ENCODE measurements at regions not wholly inside any gene's neighbourhood (a gene's known extent, or its start where the extent isn't known, plus 50 kb on each side); places are given as distances from the start of the nearest gene placed in this dataset.
A peak's percentile ranks its signal among the peaks of the same experiment; 100 is the strongest.

DNA sequence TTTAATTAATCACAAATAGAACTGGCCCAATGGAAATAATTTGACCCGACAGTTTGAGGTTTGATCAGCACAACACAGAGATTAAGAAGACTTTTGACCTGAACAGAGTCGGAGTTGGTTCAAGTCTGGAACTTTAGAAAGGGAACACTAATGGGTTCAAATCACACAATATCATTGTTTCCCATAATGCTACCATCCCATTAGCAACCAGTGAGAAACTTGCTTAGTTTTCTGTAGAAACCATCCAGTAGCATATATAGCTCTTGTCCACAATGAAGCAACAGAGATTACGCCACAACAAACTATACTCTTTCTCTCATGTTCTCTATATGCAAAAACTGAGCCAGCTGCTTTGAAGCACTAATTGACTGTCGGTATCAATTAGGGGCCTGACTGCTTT lies 376.9 kb upstream of the SPRY2 start:
- H3K36me3 ChIP-seq (replicated peaks in 1 of 2; ENCODE audit: control insufficient read depth in 2 of 2, insufficient read depth in 2 of 2, low read length in 2 of 2): no peaks in the 10 kb centered on the region
- H3K9ac ChIP-seq (ENCODE audit: low read depth, low read length, poor library complexity): no peak overlapping the region
- H4K91ac ChIP-seq (ENCODE audit: low read depth, low read length, poor library complexity): no peak overlapping the region
- no peak overlapping the region for H3K4me3 ChIP-seq (ENCODE audit: low read length in 2 of 2)
- no peak overlapping the region for H3K4me2 ChIP-seq (ENCODE audit: insufficient read depth, low read length, poor library complexity, severe bottlenecking)
- no peak overlapping the region for H3K4ac ChIP-seq (ENCODE audit: low read length)
- H3K14ac ChIP-seq (ENCODE audit: low read length): no peak overlapping the region
- WGBS, 2 donors (ENCODE audit: extremely low coverage in 2 of 2, insufficient read length in 2 of 2, insufficient replicate concordance in 1 of 2): no CpG with 5 or more reads among the region's 4 CpGs
- no peak for DNase-seq (ENCODE audit: low spot score)
- no peak overlapping the region for H3K23ac ChIP-seq (ENCODE audit: low read depth, low read length, poor library complexity)
- no peak overlapping the region for H2AFZ ChIP-seq (ENCODE audit: low read length)
- H2BK15ac ChIP-seq (ENCODE audit: low read length): no peak overlapping the region
- H3K27ac ChIP-seq (replicated peaks; ENCODE audit: low read length): no peak overlapping the region
- no peak overlapping the region for H2AK5ac ChIP-seq (ENCODE audit: low read depth, low read length)
- H2BK5ac ChIP-seq (ENCODE audit: low read length): no peak overlapping the region
- H3K9me3 ChIP-seq (replicated peaks in 1 of 2; ENCODE audit: control insufficient read depth in 2 of 2, insufficient read depth in 1 of 2, low read depth in 1 of 2, low read length in 2 of 2): peaks cover 0 to 14% of the 10 kb centered on the region in 2 donors
- H4K8ac ChIP-seq (ENCODE audit: low read depth, low read length): no peak overlapping the region
- no peak overlapping the region for H2BK12ac ChIP-seq (ENCODE audit: low read length)
- H2BK120ac ChIP-seq (ENCODE audit: low read depth, low read length): no peak overlapping the region
- no peaks in the 10 kb centered on the region for H3K27me3 ChIP-seq (ENCODE audit: control insufficient read depth in 3 of 3, insufficient read depth in 3 of 3, low read depth in 1 of 3, low read length in 3 of 3)
- H3K79me1 ChIP-seq (ENCODE audit: low read depth, low read length): no peaks in the 10 kb centered on the region
- no peak overlapping the region for H3K18ac ChIP-seq (ENCODE audit: low read length)
- H3K4me1 ChIP-seq (ENCODE audit: control insufficient read depth in 2 of 2, insufficient read depth in 1 of 2, low read depth in 1 of 2, low read length in 2 of 2): peaks cover 5 to 12% of the 10 kb centered on the region in 2 donors

DNA sequence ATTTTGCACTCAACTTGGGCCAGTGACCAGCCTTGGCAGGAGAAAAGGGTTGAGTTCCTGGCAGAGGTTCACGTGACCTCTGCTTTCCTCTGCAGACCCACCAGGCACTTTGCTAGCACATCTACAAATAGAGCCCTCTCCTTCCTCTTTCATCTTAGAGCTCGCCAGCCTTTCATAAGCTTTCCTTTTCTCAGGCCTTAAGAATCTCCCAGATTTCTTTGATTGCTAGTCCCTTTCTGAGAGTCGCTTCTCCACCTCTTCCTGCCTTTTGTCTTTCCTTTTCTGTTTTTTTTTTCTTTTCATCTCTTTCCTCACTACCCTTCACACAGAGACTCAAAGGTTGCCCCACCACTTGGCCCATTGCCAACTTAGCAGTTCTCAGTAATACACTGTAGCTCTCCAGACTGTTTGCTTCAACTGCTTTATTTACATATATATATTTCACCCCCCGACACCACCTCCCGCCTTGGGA lies 375.7 kb upstream of the SPRY2 start:
- no peak overlapping the region for H3K27ac ChIP-seq (replicated peaks; ENCODE audit: low read length)
- no CpG with 5 or more reads among the region's 5 CpGs for WGBS, 2 donors (ENCODE audit: extremely low coverage in 2 of 2, insufficient read length in 2 of 2, insufficient replicate concordance in 1 of 2)

DNA sequence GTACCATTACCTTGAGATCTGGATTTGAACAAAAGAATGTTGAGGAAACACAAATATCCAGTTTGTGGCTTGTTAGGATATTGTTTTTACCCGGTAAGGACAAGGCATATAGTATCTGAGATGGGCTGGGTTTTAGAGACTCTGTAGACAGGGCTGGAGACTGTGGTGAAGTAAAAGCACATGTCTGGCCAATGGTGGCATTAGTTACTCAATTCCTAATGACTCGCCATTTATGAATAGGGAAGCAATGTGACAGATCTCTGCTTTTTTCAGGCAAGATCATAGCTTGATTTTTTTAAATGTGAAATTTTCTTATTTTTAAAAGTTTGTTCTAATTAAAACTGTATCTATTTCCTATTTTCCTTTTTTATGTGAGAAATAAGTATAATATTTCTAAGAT lies 371.1 kb upstream of the SPRY2 start:
- Histone ChIP-seq H3K14ac (ENCODE audit: low read length) (no peak overlapping the region), H3K4ac (ENCODE audit: low read length) (no peak overlapping the region), H3K27me3 (ENCODE audit: control insufficient read depth in 3 of 3, insufficient read depth in 3 of 3, low read depth in 1 of 3, low read length in 3 of 3) (no peaks in the 10 kb centered on the region)

More for the DNA sequence above, 375.7 kb upstream of the SPRY2 start:
- H4K8ac ChIP-seq (ENCODE audit: low read depth, low read length): no peak overlapping the region
- no peak overlapping the region for H3K9ac ChIP-seq (ENCODE audit: low read depth, low read length, poor library complexity)
- H4K91ac ChIP-seq (ENCODE audit: low read depth, low read length, poor library complexity): no peak overlapping the region
- no peak overlapping the region for H3K4ac ChIP-seq (ENCODE audit: low read length)
- H2AFZ ChIP-seq (ENCODE audit: low read length): peak overlapping the region; percentile 66
- H2BK12ac ChIP-seq (ENCODE audit: low read length): no peak overlapping the region
- H3K14ac ChIP-seq (ENCODE audit: low read length): no peak overlapping the region
- peaks cover 0 to 21% of the 10 kb centered on the region in 2 donors for H3K9me3 ChIP-seq (replicated peaks in 1 of 2; ENCODE audit: control insufficient read depth in 2 of 2, insufficient read depth in 1 of 2, low read depth in 1 of 2, low read length in 2 of 2)
- H2AK5ac ChIP-seq (ENCODE audit: low read depth, low read length): no peak overlapping the region
- H3K18ac ChIP-seq (ENCODE audit: low read length): no peak overlapping the region
- H2BK15ac ChIP-seq (ENCODE audit: low read length): no peak overlapping the region
- H2BK5ac ChIP-seq (ENCODE audit: low read length): no peak overlapping the region
- no peak overlapping the region for H3K4me2 ChIP-seq (ENCODE audit: insufficient read depth, low read length, poor library complexity, severe bottlenecking)
- H3K23ac ChIP-seq (ENCODE audit: low read depth, low read length, poor library complexity): no peak overlapping the region
- H3K27me3 ChIP-seq (ENCODE audit: control insufficient read depth in 3 of 3, insufficient read depth in 3 of 3, low read depth in 1 of 3, low read length in 3 of 3): no peaks in the 10 kb centered on the region
- no peaks in the 10 kb centered on the region for H3K79me1 ChIP-seq (ENCODE audit: low read depth, low read length)
- DNase-seq (ENCODE audit: low spot score): no peak
- H2BK120ac ChIP-seq (ENCODE audit: low read depth, low read length): no peak overlapping the region
- no peaks in the 10 kb centered on the region for H3K36me3 ChIP-seq (replicated peaks in 1 of 2; ENCODE audit: control insufficient read depth in 2 of 2, insufficient read depth in 2 of 2, low read length in 2 of 2)
- no peak overlapping the region for H3K4me3 ChIP-seq (ENCODE audit: low read length in 2 of 2)
- H3K4me1 ChIP-seq (ENCODE audit: control insufficient read depth in 2 of 2, insufficient read depth in 1 of 2, low read depth in 1 of 2, low read length in 2 of 2): peaks cover 5 to 12% of the 10 kb centered on the region in 2 donors

DNA sequence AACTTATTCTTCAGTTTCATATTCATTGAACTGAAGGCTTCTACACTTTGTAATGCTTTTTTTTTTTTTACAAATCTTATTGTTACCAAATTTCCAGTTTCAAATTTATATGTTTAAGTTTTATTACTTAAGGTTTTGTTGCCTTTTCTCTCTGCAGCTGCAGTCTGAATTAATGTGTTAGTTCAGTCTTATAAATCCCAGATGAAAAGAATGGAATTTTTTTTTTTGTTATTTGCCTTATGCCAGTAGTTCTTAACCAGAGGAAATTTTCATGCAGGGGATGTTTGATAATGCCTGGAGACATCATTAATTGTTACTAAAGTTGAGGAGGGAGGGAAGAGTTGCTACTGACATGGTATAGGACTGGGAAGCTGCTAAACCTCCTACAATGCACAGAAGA lies 367.9 kb upstream of the SPRY2 start:
- Histone ChIP-seq H3K9ac (ENCODE audit: low read depth, low read length, poor library complexity) (no peak overlapping the region), H3K79me1 (ENCODE audit: low read depth, low read length) (no peaks in the 10 kb centered on the region), H3K4ac (ENCODE audit: low read length) (no peak overlapping the region), H3K4me3 (ENCODE audit: low read length in 2 of 2) (no peak overlapping the region), H3K4me2 (ENCODE audit: insufficient read depth, low read length, poor library complexity, severe bottlenecking) (no peak overlapping the region), H2BK5ac (ENCODE audit: low read length) (no peak overlapping the region), H2BK12ac (ENCODE audit: low read length) (no peak overlapping the region), H2AFZ (ENCODE audit: low read length) (no peak overlapping the region), H3K27ac (replicated peaks; ENCODE audit: low read length) (no peak overlapping the region), H2AK5ac (ENCODE audit: low read depth, low read length) (no peak overlapping the region), H4K91ac (ENCODE audit: low read depth, low read length, poor library complexity) (no peak overlapping the region), H4K8ac (ENCODE audit: low read depth, low read length) (no peak overlapping the region), H3K27me3 (ENCODE audit: control insufficient read depth in 3 of 3, insufficient read depth in 3 of 3, low read depth in 1 of 3, low read length in 3 of 3) (no peaks in the 10 kb centered on the region), H3K23ac (ENCODE audit: low read depth, low read length, poor library complexity) (no peak overlapping the region), H3K18ac (ENCODE audit: low read length) (no peak overlapping the region), H3K36me3 (replicated peaks in 1 of 2; ENCODE audit: control insufficient read depth in 2 of 2, insufficient read depth in 2 of 2, low read length in 2 of 2) (no peaks in the 10 kb centered on the region), H2BK15ac (ENCODE audit: low read length) (no peak overlapping the region), H3K4me1 (ENCODE audit: control insufficient read depth in 2 of 2, insufficient read depth in 1 of 2, low read depth in 1 of 2, low read length in 2 of 2) (no peaks in the 10 kb centered on the region), H3K14ac (ENCODE audit: low read length) (no peak overlapping the region), H3K9me3 (replicated peaks in 1 of 2; ENCODE audit: control insufficient read depth in 2 of 2, insufficient read depth in 1 of 2, low read depth in 1 of 2, low read length in 2 of 2) (peaks cover 2 to 36% of the 10 kb centered on the region in 2 donors), H2BK120ac (ENCODE audit: low read depth, low read length) (no peak overlapping the region)
- no peak for DNase-seq (ENCODE audit: low spot score)

More for the DNA sequence above, 371.1 kb upstream of the SPRY2 start:
- Histone ChIP-seq H3K9ac (ENCODE audit: low read depth, low read length, poor library complexity) (no peak overlapping the region), H2AK5ac (ENCODE audit: low read depth, low read length) (no peak overlapping the region), H2AFZ (ENCODE audit: low read length) (no peak overlapping the region), H3K18ac (ENCODE audit: low read length) (no peak overlapping the region), H4K8ac (ENCODE audit: low read depth, low read length) (no peak overlapping the region), H2BK120ac (ENCODE audit: low read depth, low read length) (no peak overlapping the region), H3K9me3 (replicated peaks in 1 of 2; ENCODE audit: control insufficient read depth in 2 of 2, insufficient read depth in 1 of 2, low read depth in 1 of 2, low read length in 2 of 2) (peaks cover 2 to 39% of the 10 kb centered on the region in 2 donors), H4K91ac (ENCODE audit: low read depth, low read length, poor library complexity) (no peak overlapping the region), H3K4me3 (ENCODE audit: low read length in 2 of 2) (no peak overlapping the region), H2BK5ac (ENCODE audit: low read length) (no peak overlapping the region), H3K23ac (ENCODE audit: low read depth, low read length, poor library complexity) (no peak overlapping the region), H3K79me1 (ENCODE audit: low read depth, low read length) (no peaks in the 10 kb centered on the region), H3K4me2 (ENCODE audit: insufficient read depth, low read length, poor library complexity, severe bottlenecking) (no peak overlapping the region), H3K36me3 (replicated peaks in 1 of 2; ENCODE audit: control insufficient read depth in 2 of 2, insufficient read depth in 2 of 2, low read length in 2 of 2) (no peaks in the 10 kb centered on the region), H3K4me1 (ENCODE audit: control insufficient read depth in 2 of 2, insufficient read depth in 1 of 2, low read depth in 1 of 2, low read length in 2 of 2) (peaks cover 0 to 8% of the 10 kb centered on the region in 2 donors), H3K27ac (replicated peaks; ENCODE audit: low read length) (no peak overlapping the region), H2BK12ac (ENCODE audit: low read length) (no peak overlapping the region), H2BK15ac (ENCODE audit: low read length) (no peak overlapping the region)
- no CpG with 5 or more reads among the region's 2 CpGs for WGBS, 2 donors (ENCODE audit: extremely low coverage in 2 of 2, insufficient read length in 2 of 2, insufficient replicate concordance in 1 of 2)
- DNase-seq (ENCODE audit: low spot score): no peak

All from neuronal stem cell (in vitro differentiated cells).